T-helper 9 cell (primary cell): ENCODE measurements at regions not wholly inside any gene's neighbourhood (a gene's known extent, or its start where the extent isn't known, plus 50 kb on each side); places are given as distances from the start of the nearest gene placed in this dataset.
"Not testable (repeated sequence)": the region's sequence is repeated elsewhere in the genome, so short reads cannot be mapped to it uniquely, and the experiment has no call there.

Experiments
- DNase-seq: peaks from one replicate; pipeline ENCODE4 v3.0.0-alpha.2; 2020

- no peak for DNase-seq
Measured at GRCh38 chr2:105490956-105491355, 92.1 kb upstream of the FHL2 start.

DNA sequence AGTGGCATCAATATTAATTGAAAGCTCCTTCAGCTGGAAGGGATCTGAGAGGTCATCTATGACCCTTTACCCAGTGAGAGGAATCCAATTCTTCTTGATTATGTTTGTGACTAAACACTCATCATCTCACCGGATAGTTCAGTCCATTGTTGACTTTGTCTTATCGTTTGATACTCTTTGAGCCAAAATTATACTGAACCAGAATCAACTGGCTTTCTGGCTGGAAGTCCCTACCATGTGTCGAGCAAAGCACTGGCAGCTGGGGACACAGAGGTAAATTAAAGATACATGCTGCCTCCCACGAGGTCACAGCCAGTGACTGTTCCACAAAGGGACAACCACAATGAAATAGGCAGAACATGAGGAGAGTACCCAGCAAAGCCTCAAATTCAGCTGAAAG is 91.4 kb upstream of the FHL2 start:
- DNase-seq: no peak

- DNase-seq: no peak
Measured at GRCh38 chr2:105489168-105489878, 90.5 kb upstream of the FHL2 start.

GRCh38 chr2:105488285-105488684 is 89.4 kb upstream of the FHL2 start:
- no peak for DNase-seq

- DNase-seq: no peak
Measured at GRCh38 chr2:105487142-105488069, 88.6 kb upstream of the FHL2 start.

- DNase-seq: no peak
Measured at GRCh38 chr2:105486762-105487141, 87.9 kb upstream of the FHL2 start.

DNA sequence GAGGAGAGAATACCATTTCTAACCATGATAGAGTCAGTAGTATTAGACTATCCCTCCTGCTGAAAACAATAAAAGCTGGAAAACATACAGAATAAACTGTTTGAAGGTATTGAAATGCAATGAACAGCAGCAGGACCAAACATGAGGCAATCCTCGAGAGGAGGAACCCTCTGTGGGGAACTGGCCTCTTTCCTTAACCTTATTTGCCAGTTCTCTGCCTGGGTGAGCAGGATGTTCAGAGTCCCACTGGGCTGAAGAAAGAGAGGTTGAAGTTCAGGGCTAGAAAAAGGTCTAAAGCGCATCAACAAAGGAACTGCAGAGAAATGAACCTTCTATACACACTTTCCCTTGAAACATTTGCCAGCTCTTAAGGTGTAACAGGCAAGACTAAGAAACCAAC is 79.8 kb upstream of the FHL2 start:
- no peak for DNase-seq

GRCh38 chr2:105477050-105477620 is 78.3 kb upstream of the FHL2 start:
- not testable (repeated sequence) for DNase-seq

- no peak for DNase-seq
Measured at GRCh38 chr2:105473011-105473410, 74.2 kb upstream of the FHL2 start.

DNA sequence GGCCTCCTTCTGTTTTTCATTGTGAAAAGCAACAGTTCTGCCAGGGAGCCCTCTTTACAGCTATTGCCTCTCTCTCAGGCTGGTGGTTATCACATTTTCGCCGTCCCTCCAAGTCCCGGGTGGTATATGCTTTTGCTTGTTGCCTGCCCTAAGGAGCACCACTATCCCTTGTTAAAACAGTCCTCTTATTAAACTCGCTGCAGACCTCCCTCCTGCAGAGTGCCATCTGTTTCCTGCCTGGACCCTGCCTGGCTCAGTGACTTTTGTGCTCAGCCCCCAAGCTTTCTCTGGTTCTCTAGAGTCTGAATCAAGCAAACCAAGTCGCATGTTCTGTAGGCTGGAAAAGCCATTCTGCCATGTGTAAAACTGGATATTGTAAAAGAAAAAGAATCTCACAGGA is 72.1 kb upstream of the FHL2 start:
- no peak for DNase-seq

GRCh38 chr2:105469781-105470180 is 70.9 kb upstream of the FHL2 start:
- DNase-seq: no peak

- no peak for DNase-seq
Measured at GRCh38 chr2:105468582-105469042, 69.8 kb upstream of the FHL2 start.

DNA sequence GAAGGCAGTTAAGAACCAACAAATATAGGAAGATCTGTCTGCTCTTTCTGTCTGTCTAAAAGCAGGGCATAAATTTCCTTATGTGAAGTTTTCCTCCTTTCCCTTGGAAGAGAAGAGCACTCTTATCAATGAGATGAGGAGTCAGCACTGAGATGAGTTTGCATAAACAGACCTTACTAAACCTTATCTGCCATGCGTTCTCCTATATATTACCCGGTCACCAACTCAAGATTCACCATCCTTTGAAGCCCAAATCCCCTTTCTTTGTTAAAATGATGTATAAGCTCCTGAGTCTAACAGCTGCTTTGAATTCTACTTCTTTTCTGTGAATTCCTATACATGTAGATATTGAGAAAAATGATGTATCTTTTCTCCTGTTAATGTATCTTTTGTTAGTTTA is 65.5 kb upstream of the FHL2 start:
- no peak for DNase-seq

- no peak for DNase-seq
Measured at GRCh38 chr2:105460048-105460732, 61.3 kb upstream of the FHL2 start.

DNA sequence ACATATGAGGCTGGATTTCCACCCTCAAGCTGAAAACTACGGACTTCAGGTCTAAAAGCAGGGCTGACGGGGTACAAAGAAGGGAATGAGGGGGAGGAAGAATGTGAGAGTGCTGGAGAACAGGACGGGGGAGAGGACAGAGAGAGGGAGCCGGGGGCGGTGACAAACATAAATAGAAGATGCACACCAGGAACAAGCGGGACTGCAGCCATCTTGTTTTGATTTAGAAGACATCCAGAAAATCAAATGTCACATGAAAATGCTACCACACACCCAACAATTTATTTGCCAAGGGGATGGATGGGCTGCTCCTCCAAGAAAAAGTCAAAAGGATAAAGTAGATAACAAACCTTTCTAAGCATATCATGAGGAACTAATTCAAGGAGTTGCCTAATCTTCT is 59.2 kb upstream of the FHL2 start:
- DNase-seq: no peak

DNA sequence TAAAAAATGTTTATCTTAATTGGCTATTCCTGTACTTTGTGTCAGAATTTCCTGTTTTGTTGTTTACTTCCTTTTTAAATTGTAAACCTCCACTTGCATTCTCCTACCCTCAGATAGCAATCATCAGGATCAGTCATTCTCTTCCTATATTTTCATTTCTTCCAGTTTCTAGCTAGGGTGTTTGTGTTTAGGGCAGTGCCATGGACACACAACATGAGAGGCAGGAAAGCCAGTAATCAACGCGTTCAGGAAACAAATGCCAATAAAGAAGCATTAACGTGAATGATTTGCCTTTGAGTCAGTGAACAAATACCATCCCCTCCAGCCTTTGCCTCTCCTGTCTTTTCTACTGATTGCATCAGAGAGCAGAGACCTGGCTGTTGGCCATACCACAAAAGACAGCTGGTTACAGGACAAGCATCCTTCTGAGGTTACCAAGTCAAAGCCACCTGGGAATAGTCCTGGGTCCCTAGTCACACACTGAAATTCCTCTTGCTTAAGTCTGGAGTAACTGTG is 56.7 kb upstream of the FHL2 start:
- DNase-seq: no peak

DNA sequence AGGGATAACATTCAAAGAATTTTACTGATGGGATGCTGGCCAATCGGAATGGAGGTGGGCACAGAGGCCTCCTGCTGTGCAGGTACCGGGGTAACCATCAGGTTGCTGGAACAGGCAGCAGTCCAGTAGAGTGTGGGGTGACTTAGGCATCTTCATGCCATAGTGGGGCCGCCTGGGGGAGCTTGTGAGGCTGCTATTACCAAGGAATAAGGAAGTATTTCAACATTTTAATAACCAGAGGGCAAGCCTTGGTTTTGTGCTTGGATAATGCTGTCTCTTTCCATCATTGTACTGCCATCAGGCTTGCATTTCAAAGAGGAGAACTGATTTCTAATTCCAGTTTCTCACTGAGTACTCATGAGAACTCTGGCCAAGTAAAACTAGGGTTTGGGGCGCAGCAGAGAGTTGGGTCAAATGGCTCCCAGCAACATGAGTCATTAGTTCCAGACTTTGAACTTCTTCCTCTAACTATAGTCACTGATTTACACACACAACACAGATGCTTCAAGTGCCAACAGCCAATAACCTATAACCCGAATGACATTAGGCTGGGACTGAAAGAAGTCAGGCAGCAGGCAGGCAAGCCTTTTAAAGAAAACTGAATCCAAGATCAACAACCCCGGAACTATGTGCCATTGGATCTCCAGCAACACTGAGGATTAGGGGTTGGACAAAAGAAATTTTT is 56.1 kb upstream of the FHL2 start:
- DNase-seq: no peak

- DNase-seq: no peak
Measured at GRCh38 chr2:105451571-105452166, 52.8 kb upstream of the FHL2 start.

GRCh38 chr2:105450471-105450870 is 51.6 kb upstream of the FHL2 start:
- DNase-seq: no peak

- no peak for DNase-seq
Measured at GRCh38 chr2:105449076-105449475, 50.2 kb upstream of the FHL2 start.
